Fibroblast of pulmonary artery (primary cell): ENCODE measurements at regions not wholly inside any gene's neighbourhood (a gene's known extent, or its start where the extent isn't known, plus 50 kb on each side); places are given as distances from the start of the nearest gene placed in this dataset.
"Not testable (repeated sequence)": the region's sequence is repeated elsewhere in the genome, so short reads cannot be mapped to it uniquely, and the experiment has no call there.

Source experiments
- DNase-seq: peaks from one replicate; pipeline ENCODE4 v3.0.0-alpha.2; 2010; ENCODE audit warnings: low read depth
- H3K4me3 ChIP-seq: replicated peaks from 2 replicates; pipeline ENCODE4 v1.5.1; 2011; ENCODE audit warnings: low read depth, mild to moderate bottlenecking, control low read depth, low read length, moderate library complexity
- CTCF ChIP-seq: IDR thresholded peaks from 2 replicates; pipeline ENCODE4 v1.5.1; 2011; ENCODE audit warnings: mild to moderate bottlenecking, control low read depth, low read length, inconsistent platforms; ENCODE audit errors: missing control alignments

- peak; percentile 41 for TF ChIP-seq CTCF
- no peak overlapping the region for H3K4me3 ChIP-seq
- peak; percentile 14 for DNase-seq
Measured at GRCh38 chr4:114132830-114133229, 153.4 kb upstream of the ARSJ start.

GRCh38 chr4:114136069-114136468 lies 156.6 kb upstream of the ARSJ start:
- no peak overlapping the region for H3K4me3 ChIP-seq
- no peak for TF ChIP-seq CTCF
- peak; percentile 17 for DNase-seq

DNA sequence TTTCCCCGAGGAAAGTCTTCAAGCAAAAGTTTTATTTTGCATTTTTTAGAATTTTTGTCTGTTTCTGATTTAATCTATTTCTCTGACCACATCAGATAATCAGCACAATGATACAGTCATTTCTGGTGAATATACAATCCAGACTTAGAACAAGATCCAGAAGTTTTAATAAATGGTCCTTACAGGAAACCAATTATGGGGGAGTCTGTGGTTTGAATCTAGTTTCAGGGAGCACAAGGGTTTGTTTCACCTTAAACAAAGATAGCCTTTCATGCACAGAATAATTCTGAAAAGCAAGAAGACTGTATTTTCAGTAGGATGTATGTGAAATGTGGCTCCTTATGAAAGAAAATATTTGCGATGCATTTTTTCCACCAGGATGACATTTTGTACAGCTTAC lies 158.5 kb upstream of the ARSJ start:
- H3K4me3 ChIP-seq = no peak overlapping the region
- DNase-seq = no peak
- TF ChIP-seq CTCF = no peak

DNA sequence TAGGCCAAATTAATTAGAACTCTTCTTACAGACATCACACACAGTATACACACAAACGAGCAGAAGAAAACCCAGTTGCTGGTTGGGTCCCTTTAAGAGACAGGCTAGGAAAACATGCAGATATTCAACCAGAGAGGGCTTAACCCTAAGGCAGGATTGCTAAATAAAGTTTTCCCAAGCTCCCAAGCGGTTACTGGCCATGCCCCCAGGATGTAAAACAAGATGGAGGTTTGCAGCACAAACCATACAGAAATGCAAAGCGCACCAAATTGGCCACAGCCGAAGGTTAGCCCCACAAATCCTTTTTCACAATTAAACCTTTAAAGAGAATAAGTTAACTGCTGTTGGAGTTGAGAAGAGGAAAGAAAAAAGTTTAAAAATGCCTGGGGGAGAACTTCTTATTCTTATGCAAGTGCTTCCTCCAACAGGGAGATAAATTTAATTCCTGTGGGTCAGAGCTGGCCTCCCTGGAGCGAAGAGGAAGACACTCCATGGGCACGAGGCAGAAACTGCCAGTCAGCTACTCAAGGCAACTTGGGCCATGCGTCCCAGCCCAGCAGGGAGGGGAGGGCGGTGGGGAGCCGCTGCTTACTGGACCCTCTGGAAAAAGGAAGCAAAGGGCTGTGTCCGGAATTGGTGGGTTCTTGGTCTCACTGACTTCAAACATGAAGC lies 167.6 kb upstream of the ARSJ start:
- TF ChIP-seq CTCF = no peak
- no peak for DNase-seq
- H3K4me3 ChIP-seq = no peak overlapping the region

- DNase-seq, H3K4me3 ChIP-seq: not testable (repeated sequence)
Measured at GRCh38 chr4:114147619-114148208, 168.3 kb upstream of the ARSJ start.

- not testable (repeated sequence) for DNase-seq, H3K4me3 ChIP-seq
Measured at GRCh38 chr4:114148372-114149070, 169.1 kb upstream of the ARSJ start.

GRCh38 chr4:114156371-114156770 lies 176.9 kb upstream of the ARSJ start:
- H3K4me3 ChIP-seq = no peak overlapping the region
- no peak for DNase-seq
- TF ChIP-seq CTCF = no peak

GRCh38 chr4:114161809-114162208 lies 182.4 kb upstream of the ARSJ start:
- DNase-seq = no peak
- H3K4me3 ChIP-seq = no peak overlapping the region
- TF ChIP-seq CTCF = no peak
